WTC11 (cell line): ENCODE measurements at regions not wholly inside any gene's neighbourhood (a gene's known extent, or its start where the extent isn't known, plus 50 kb on each side); places are given as distances from the start of the nearest gene placed in this dataset.

ENCODE experiments used
- CTCF ChIP-seq: fragments of 200-600 bp; IDR thresholded peaks from 2 replicates; pipeline ENCODE4 v1.8.0; 2022; ENCODE audit warnings: antibody characterized with exemption
- NR2C2 ChIP-seq: sonication (generic); formaldehyde crosslinking; IDR thresholded peaks from 2 replicates; pipeline ENCODE4 v1.8.0; 2022; ENCODE audit warnings: mild to moderate bottlenecking, missing genetic modification reagents

GRCh38 chr5:124114911-124115310 is 602.9 kb downstream of the CSNK1G3 start:
- TF ChIP-seq CTCF (no peak), NR2C2 (no peak)
